Activated naive CD4-positive, alpha-beta T cell treated with anti-CD3 and anti-CD28 coated beads, Interleukin-2, amount 50 U/mL, for 16 hours (primary cell): ENCODE measurements at regions not wholly inside any gene's neighbourhood (a gene's known extent, or its start where the extent isn't known, plus 50 kb on each side); places are given as distances from the start of the nearest gene placed in this dataset.
"Not testable (repeated sequence)": the region's sequence is repeated elsewhere in the genome, so short reads cannot be mapped to it uniquely, and the experiment has no call there.

Experiments used
- DNase-seq: peaks from one replicate; pipeline ENCODE4 v3.0.0-alpha.2; 2020

- DNase-seq: no peak
Measured at GRCh38 chr2:83342860-83343329, 1116.2 kb downstream of the SUCLG1 start.

- DNase-seq: no peak
Measured at GRCh38 chr2:83340424-83340823, 1118.7 kb downstream of the SUCLG1 start.

GRCh38 chr2:83339942-83340341 lies 1119.1 kb downstream of the SUCLG1 start:
- DNase-seq: not testable (repeated sequence)

- no peak for DNase-seq
Measured at GRCh38 chr2:83331810-83332209, 1127.3 kb downstream of the SUCLG1 start.

GRCh38 chr2:83323038-83323437 lies 1136.0 kb downstream of the SUCLG1 start:
- DNase-seq: no peak

GRCh38 chr2:83320053-83320452 lies 1139.0 kb downstream of the SUCLG1 start:
- no peak for DNase-seq

- DNase-seq: no peak
Measured at GRCh38 chr2:83305758-83306378, 1153.2 kb downstream of the SUCLG1 start.

GRCh38 chr2:83291083-83291482 lies 1168.0 kb downstream of the SUCLG1 start:
- no peak for DNase-seq

- DNase-seq: no peak
Measured at GRCh38 chr2:83282841-83283240, 1176.2 kb downstream of the SUCLG1 start.

GRCh38 chr2:83282043-83282795 lies 1176.9 kb downstream of the SUCLG1 start:
- no peak for DNase-seq

- DNase-seq: no peak
Measured at GRCh38 chr2:83280391-83280790, 1178.7 kb downstream of the SUCLG1 start.

GRCh38 chr2:83273322-83273721 lies 1185.8 kb downstream of the SUCLG1 start:
- no peak for DNase-seq

- DNase-seq: no peak
Measured at GRCh38 chr2:83261591-83262136, 1197.4 kb downstream of the SUCLG1 start.

- DNase-seq: no peak
Measured at GRCh38 chr2:83253848-83254247, 1205.2 kb downstream of the SUCLG1 start.

- DNase-seq: no peak
Measured at GRCh38 chr2:83251321-83251872, 1207.7 kb downstream of the SUCLG1 start.

- DNase-seq: not testable (repeated sequence)
Measured at GRCh38 chr2:83245806-83246537, 1213.1 kb downstream of the SUCLG1 start.

- no peak for DNase-seq
Measured at GRCh38 chr2:83240611-83241010, 1218.5 kb downstream of the SUCLG1 start.

GRCh38 chr2:83238111-83238510 lies 1221.0 kb downstream of the SUCLG1 start:
- no peak for DNase-seq

GRCh38 chr2:83234246-83234645 lies 1224.8 kb downstream of the SUCLG1 start:
- DNase-seq: no peak

GRCh38 chr2:83233781-83234180 lies 1225.3 kb downstream of the SUCLG1 start:
- no peak for DNase-seq

GRCh38 chr2:83233326-83233725 lies 1225.8 kb downstream of the SUCLG1 start:
- no peak for DNase-seq

GRCh38 chr2:83229443-83229842 lies 1229.6 kb downstream of the SUCLG1 start:
- no peak for DNase-seq

- DNase-seq: no peak
Measured at GRCh38 chr2:83224591-83225200, 1234.4 kb downstream of the SUCLG1 start.
